COLO668 (cell line): ENCODE measurements at regions not wholly inside any gene's neighbourhood (a gene's known extent, or its start where the extent isn't known, plus 50 kb on each side); places are given as distances from the start of the nearest gene placed in this dataset.

ENCODE experiments used
- DNase-seq: peaks from one replicate; lab custom pipeline; 2025; ENCODE audit not compliant: unreplicated experiment; lab: John Stamatoyannopoulos, UW

GRCh38 chr5:124397317-124397716, 349.1 kb downstream of the ZNF608 start:
- no peak for DNase-seq

- DNase-seq, result no peak
Observed at GRCh38 chr5:124395926-124396325, 350.5 kb downstream of the ZNF608 start.

GRCh38 chr5:124395287-124395686, 351.2 kb downstream of the ZNF608 start:
- no peak for DNase-seq

GRCh38 chr5:124394700-124395245, 351.7 kb downstream of the ZNF608 start:
- DNase-seq, result no peak

GRCh38 chr5:124393584-124394379, 352.7 kb downstream of the ZNF608 start:
- no peak for DNase-seq

- DNase-seq, result no peak
Observed at GRCh38 chr5:124383693-124384092, 362.7 kb downstream of the ZNF608 start.

- DNase-seq, result no peak
Observed at GRCh38 chr5:124377386-124377785, 369.1 kb downstream of the ZNF608 start.

GRCh38 chr5:124373883-124374282, 372.6 kb downstream of the ZNF608 start:
- no peak for DNase-seq

GRCh38 chr5:124372457-124372856, 374.0 kb downstream of the ZNF608 start:
- no peak for DNase-seq

- no peak for DNase-seq
Observed at GRCh38 chr5:124371111-124371706, 375.2 kb downstream of the ZNF608 start.

GRCh38 chr5:124370601-124371000, 375.8 kb downstream of the ZNF608 start:
- no peak for DNase-seq

GRCh38 chr5:124365361-124365801, 381.1 kb downstream of the ZNF608 start:
- DNase-seq, result peak; percentile 83

GRCh38 chr5:124355928-124356327, 390.5 kb downstream of the ZNF608 start:
- no peak for DNase-seq

GRCh38 chr5:124353016-124353415, 393.4 kb downstream of the ZNF608 start:
- DNase-seq, result no peak

GRCh38 chr5:124352312-124352711, 394.1 kb downstream of the ZNF608 start:
- no peak for DNase-seq

GRCh38 chr5:124349931-124350330, 396.5 kb downstream of the ZNF608 start:
- DNase-seq, result no peak

- peak; percentile 2 for DNase-seq
Observed at GRCh38 chr5:124343451-124343867, 403.0 kb downstream of the ZNF608 start.

- no peak for DNase-seq
Observed at GRCh38 chr5:124342986-124343385, 403.5 kb downstream of the ZNF608 start.

- no peak for DNase-seq
Observed at GRCh38 chr5:124342584-124342983, 403.9 kb downstream of the ZNF608 start.

GRCh38 chr5:124342027-124342471, 404.4 kb downstream of the ZNF608 start:
- DNase-seq, result no peak

GRCh38 chr5:124341066-124341858, 405.2 kb downstream of the ZNF608 start:
- no peak for DNase-seq
